Muscle of leg (tissue), 3 donors: ENCODE measurements at regions not wholly inside any gene's neighbourhood (a gene's known extent, or its start where the extent isn't known, plus 50 kb on each side); places are given as distances from the start of the nearest gene placed in this dataset.
A peak's percentile ranks its signal among the peaks of the same experiment; 100 is the strongest.

Experiments
- DNase-seq: peaks from one replicate; pipeline ENCODE4 v3.0.0; 2013
- H3K27ac ChIP-seq: one replicate; pipeline ENCODE4 v1.5.1; 2013; ENCODE audit warnings: mild to moderate bottlenecking, low read length, control low read depth
- H3K27me3 ChIP-seq: one replicate; pipeline ENCODE4 v1.6.1; 2013; ENCODE audit warnings: low read length; ENCODE audit not compliant: control insufficient read depth, insufficient read depth
- H3K36me3 ChIP-seq: one replicate; pipeline ENCODE4 v1.6.1; 2013; ENCODE audit warnings: low read length; ENCODE audit not compliant: control insufficient read depth, insufficient read depth
- H3K4me1 ChIP-seq: one replicate; pipeline ENCODE4 v1.6.1; 2013; ENCODE audit warnings: low read length; ENCODE audit not compliant: control insufficient read depth, insufficient read depth
- H3K4me3 ChIP-seq: one replicate; pipeline ENCODE4 v1.5.1; 2013; ENCODE audit warnings: low read length, control low read depth
- H3K9me3 ChIP-seq: replicated peaks from 2 replicates; pipeline ENCODE4 v1.6.1; 2013; ENCODE audit warnings: low read depth, low read length; ENCODE audit not compliant: control insufficient read depth
- WGBS: methylation state at CpG from one replicate; pipeline ENCODE4 v1.1.5; 2013; ENCODE audit warnings: missing lambda C conversion rate; ENCODE audit not compliant: insufficient coverage; 5-methylcytosine and 5-hydroxymethylcytosine counted together

DNA sequence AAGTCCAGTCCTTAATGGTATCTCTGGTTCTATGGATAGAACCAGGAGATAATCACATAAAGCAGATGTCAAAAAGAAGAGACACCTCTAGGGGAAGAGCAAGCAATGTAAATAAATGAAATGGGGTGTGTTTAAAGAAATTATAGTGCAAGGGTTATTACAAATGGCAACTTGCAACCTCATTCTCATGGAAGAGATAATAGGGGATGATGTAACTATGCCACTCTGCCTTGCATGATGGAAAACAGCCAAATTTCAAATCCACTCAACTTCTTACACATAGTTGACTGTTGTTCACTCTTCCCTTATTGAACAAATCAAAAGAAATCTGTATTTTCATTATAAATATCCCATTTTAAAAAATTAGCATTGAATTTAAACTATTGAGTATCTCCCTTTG is 274.0 kb upstream of the TMPRSS15 start:
- no peak overlapping the region for H3K4me3 ChIP-seq
- H3K27ac ChIP-seq, result no peak overlapping the region
- H3K4me1 ChIP-seq, result no peaks in the 10 kb centered on the region
- H3K9me3 ChIP-seq, result no peaks in the 10 kb centered on the region
- no peaks in the 10 kb centered on the region for H3K36me3 ChIP-seq
- DNase-seq, result no peak
- H3K27me3 ChIP-seq, result no peaks in the 10 kb centered on the region

DNA sequence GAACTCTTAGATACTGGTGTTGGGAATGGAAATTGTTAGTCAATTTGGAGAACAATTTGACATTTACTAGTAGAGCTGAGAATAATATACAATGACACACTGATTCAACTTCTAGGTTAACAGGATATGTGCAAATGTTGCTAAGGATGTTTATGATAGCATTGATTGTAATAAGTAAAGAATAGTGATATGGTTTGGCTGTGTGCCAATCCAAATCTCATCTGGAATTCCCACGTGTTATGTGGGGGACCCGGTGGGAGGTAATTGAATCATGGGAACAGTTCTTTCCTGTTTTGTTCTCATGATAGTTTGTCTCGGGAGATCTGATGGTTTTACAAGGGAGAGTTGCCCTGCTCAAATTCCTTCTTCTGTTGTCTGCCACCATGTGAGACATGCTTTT is 302.4 kb upstream of the TMPRSS15 start:
- H3K36me3 ChIP-seq, result no peaks in the 10 kb centered on the region
- WGBS, result 20% methylated on average over 1 of the region's 3 CpGs
- H3K4me1 ChIP-seq, result no peaks in the 10 kb centered on the region
- H3K27ac ChIP-seq, result no peak overlapping the region
- no peak for DNase-seq
- no peaks in the 10 kb centered on the region for H3K9me3 ChIP-seq
- no peaks in the 10 kb centered on the region for H3K27me3 ChIP-seq
- H3K4me3 ChIP-seq, result no peak overlapping the region

DNA sequence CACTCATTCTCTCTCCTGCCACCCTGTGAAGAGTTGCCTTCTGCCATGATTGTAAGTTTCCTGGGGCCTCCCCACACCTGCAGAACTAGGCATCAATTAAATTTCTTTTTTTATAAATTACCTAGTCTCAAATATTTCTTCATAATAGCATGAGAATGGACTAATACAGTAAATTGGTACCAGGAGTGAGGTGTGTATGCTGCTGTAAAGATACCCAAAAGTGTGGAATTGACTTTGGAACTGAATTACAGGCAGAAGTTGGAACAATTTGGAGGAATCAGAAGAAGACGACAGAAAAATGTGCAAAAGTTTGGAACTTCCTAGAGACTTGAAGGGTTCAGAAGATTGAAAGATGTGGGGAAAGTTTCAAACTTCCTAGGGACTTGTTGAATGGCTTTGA is 308.1 kb upstream of the TMPRSS15 start:
- Histone ChIP-seq H3K9me3 (no peaks in the 10 kb centered on the region), H3K27ac (no peak overlapping the region), H3K36me3 (no peaks in the 10 kb centered on the region), H3K4me1 (no peaks in the 10 kb centered on the region), H3K4me3 (no peak overlapping the region), H3K27me3 (no peaks in the 10 kb centered on the region)
- WGBS, result 85% methylated on average over 1 of the region's 1 CpG
- DNase-seq, result no peak

DNA sequence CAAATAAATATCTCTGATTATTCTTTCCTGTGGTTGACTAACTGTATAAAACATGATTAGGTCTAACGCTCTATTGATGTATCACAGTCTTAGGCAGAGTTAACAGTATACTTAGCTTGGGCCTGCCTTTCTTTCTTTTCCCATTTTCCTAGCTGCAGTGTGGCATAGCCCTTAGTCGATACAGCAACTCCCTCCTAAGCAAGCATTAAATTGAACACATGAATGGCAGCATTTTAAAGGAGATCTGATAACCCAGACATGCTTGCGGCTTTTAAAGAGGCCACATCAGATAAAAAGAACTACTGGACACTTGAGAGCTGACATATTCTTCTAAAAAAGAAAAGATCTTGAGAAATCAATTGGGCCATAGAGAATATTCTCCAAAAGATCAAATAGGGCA is 312.0 kb upstream of the TMPRSS15 start:
- H3K36me3 ChIP-seq, result no peaks in the 10 kb centered on the region
- no peaks in the 10 kb centered on the region for H3K9me3 ChIP-seq
- H3K4me3 ChIP-seq, result no peak overlapping the region
- H3K4me1 ChIP-seq, result no peaks in the 10 kb centered on the region
- no peaks in the 10 kb centered on the region for H3K27me3 ChIP-seq
- WGBS, result 70% methylated on average over 2 of the region's 3 CpGs
- no peak for DNase-seq
- no peak overlapping the region for H3K27ac ChIP-seq

DNA sequence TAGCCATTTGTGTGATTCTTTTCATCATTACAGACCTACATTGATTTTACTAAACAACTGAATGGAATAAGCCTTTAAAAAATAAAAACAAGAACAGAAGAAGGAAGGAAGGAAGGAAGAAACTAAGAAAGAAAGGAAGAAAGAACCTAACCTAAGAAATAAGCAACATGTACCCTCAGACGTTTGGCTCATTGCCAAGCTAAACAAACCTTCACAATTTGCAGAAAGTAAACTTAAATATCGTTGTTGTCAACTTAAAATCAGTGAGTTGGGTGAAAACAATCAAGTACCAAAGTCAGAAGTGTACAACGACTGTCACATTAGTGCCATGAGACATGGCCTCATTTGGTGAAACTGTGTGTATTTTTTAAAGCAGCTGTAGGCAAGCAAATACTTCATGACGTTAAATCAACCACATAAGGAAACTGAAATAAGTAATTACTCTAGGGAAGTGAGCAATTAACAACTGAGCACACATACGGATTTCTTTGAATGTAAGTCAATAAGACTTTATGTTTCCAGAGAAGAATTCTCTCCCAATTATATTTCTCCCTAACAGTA is 313.1 kb upstream of the TMPRSS15 start:
- H3K36me3 ChIP-seq, result no peaks in the 10 kb centered on the region
- no peak overlapping the region for H3K27ac ChIP-seq
- DNase-seq, result peak; percentile 1
- H3K9me3 ChIP-seq, result no peaks in the 10 kb centered on the region
- no peaks in the 10 kb centered on the region for H3K4me1 ChIP-seq
- H3K4me3 ChIP-seq, result no peak overlapping the region
- no CpG with 5 or more reads among the region's 5 CpGs for WGBS
- H3K27me3 ChIP-seq, result no peaks in the 10 kb centered on the region

DNA sequence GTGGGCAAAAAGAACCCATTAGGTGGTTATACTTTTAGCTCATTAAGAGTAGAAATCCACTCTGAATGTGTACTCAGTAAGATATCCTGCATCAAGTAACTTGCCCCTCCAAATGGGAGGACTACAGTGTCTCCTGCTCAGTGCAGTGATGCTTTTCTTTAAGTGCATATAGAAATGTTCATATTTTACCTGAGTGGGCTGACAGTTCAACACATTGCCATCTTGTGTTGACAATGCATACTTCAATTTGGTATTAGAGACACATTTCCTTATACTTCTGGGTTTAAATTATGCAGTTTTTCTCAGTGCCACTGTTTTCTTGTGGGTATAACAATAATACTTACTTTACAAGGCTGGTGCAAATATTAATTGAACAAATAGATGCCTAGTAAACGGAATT is 318.6 kb upstream of the TMPRSS15 start:
- no CpG with 5 or more reads among the region's 1 CpG for WGBS
- H3K9me3 ChIP-seq, result no peaks in the 10 kb centered on the region
- no peak overlapping the region for H3K27ac ChIP-seq
- DNase-seq, result no peak
- no peak overlapping the region for H3K4me3 ChIP-seq
- H3K36me3 ChIP-seq, result no peaks in the 10 kb centered on the region
- no peaks in the 10 kb centered on the region for H3K4me1 ChIP-seq
- no peaks in the 10 kb centered on the region for H3K27me3 ChIP-seq

DNA sequence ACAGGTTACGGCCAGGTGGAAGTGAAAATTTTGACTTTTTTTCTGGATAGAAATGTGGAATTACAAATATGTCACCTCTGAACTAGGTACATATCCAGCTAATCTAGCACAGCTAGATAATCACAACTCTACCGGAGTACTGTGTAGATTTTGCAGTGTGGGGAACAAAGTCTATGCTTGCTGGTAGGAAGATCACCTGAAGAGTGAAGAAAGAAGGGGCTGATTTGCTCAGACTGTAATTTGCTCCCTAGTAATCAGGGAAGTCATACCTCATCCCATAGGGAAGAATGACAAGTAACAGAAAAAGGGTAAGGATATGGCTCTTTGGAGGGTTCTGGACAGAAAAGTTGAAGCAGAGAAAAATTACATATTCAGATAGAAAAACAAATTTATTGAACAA is 319.6 kb upstream of the TMPRSS15 start:
- WGBS, result no CpG with 5 or more reads among the region's 2 CpGs
- Histone ChIP-seq H3K27me3 (no peaks in the 10 kb centered on the region), H3K36me3 (no peaks in the 10 kb centered on the region), H3K4me1 (no peaks in the 10 kb centered on the region), H3K4me3 (no peak overlapping the region), H3K27ac (no peak overlapping the region), H3K9me3 (no peaks in the 10 kb centered on the region)
- no peak for DNase-seq

DNA sequence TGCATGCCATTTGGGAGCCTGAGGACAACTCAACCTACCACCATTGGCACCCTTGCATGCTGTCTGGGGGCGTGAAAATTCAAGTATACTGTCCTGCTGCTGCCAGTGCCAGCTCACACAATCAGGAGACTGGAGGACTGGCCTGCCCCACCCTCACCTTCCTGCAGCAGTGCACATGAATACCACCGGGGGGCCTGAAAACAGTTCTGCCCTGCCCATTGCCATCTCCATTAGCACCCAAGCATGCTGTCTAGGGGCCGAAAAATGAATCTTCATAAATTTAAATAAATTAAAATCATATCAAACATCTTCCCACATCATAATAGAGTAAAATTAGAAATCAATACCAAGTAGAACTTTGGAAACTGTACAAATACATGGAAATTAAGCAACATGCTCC is 322.1 kb upstream of the TMPRSS15 start:
- Histone ChIP-seq H3K27me3 (no peaks in the 10 kb centered on the region), H3K9me3 (no peaks in the 10 kb centered on the region), H3K36me3 (no peaks in the 10 kb centered on the region), H3K4me1 (no peaks in the 10 kb centered on the region), H3K27ac (no peak overlapping the region), H3K4me3 (no peak overlapping the region)
- DNase-seq, result no peak
- WGBS, result 89% methylated on average over 1 of the region's 3 CpGs

DNA sequence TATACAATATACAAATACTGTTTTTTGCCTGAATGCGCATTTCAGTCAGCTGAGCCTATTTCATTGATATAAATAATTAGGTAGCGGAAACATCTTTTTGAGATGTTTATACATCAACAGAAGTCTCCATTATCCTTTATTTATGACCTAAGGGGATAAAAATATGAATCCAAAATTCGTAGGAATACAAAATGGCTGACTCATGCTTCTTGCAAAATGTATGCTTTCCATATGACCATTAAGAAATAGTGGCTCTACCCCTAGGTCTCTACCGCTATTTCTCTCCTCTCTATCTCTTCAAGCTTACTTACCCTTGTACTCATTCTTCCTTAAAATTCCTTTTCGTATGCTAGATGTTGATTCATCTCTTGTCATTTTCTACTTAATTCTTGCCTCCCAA is 338.4 kb upstream of the TMPRSS15 start:
- no peak for DNase-seq
- Histone ChIP-seq H3K27me3 (no peaks in the 10 kb centered on the region), H3K9me3 (no peaks in the 10 kb centered on the region), H3K36me3 (no peaks in the 10 kb centered on the region), H3K4me3 (no peak overlapping the region), H3K27ac (no peak overlapping the region), H3K4me1 (no peaks in the 10 kb centered on the region)
- WGBS, result 100% methylated on average over 2 of the region's 5 CpGs

DNA sequence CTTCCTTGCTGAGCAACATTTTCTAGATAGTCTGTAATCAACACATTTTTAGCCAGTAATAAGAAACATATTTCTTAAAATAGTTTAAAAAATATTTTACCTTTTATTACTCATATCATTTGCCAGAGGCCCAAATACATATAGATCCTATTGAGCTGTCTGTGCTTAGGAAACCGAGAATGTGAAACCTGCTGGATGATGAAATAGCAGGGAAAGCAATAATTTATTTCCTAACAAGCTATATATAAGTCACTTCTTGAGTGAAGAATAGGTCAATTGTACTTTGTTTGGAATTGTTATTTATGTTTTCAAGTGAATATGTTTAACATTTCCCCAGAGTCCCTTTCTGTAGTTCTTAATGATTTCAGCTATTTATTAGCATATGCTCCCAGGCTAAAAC is 339.9 kb upstream of the TMPRSS15 start:
- no CpG with 5 or more reads among the region's 1 CpG for WGBS
- Histone ChIP-seq H3K4me1 (no peaks in the 10 kb centered on the region), H3K4me3 (no peak overlapping the region), H3K27ac (no peak overlapping the region), H3K9me3 (no peaks in the 10 kb centered on the region), H3K27me3 (no peaks in the 10 kb centered on the region), H3K36me3 (no peaks in the 10 kb centered on the region)
- peak; percentile 12 for DNase-seq

DNA sequence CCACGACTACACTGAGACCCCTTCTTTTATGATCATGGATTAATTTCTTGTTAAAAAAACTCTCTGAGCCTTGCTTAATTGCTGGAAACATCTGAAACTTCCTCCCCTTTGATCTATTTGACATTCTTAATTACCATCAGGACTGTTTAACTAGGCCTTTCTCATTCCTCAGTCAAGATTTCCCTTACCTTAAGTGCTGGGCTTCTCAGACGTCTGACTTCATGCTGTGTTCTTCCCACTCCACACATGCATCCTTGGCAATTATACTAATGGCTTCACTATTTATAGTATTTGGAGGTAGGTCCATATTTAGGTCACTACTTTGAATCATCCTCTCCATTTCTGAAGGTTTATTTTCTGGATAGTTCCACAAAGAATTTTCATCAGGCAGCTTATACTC is 341.3 kb upstream of the TMPRSS15 start:
- Histone ChIP-seq H3K36me3 (no peaks in the 10 kb centered on the region), H3K4me3 (no peak overlapping the region), H3K9me3 (no peaks in the 10 kb centered on the region), H3K4me1 (no peaks in the 10 kb centered on the region), H3K27me3 (no peaks in the 10 kb centered on the region), H3K27ac (no peak overlapping the region)
- WGBS, result no CpG with 5 or more reads among the region's 2 CpGs
- peak; percentile 10 for DNase-seq
